ENCODE measurements at regions not wholly inside any gene's neighbourhood (a gene's known extent, or its start where the extent isn't known, plus 50 kb on each side); places are given as distances from the start of the nearest gene placed in this dataset.

DNA sequence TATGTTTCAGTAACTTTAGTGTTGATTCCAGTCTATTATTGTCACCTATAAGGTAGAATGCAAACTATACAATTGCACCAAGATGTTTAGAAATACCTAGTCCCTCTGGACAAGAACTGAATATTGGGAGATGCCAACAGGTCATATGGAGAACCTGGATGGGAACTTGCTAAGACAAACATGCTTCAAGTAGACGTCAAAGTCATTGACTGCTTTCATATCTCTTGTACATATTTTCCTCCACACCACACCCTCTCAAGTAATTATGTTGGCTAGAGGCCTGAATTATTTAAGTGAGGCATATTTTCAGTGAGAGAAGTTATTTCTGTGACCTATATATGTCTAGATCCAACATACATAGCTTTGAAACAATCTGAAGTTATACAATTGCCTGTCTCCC is 453.3 kb downstream of the ELAVL2 start:
- CTCF ChIA-PET: no interaction called here
- no TSS peak for BruUV-seq (replicated peaks)

DNA sequence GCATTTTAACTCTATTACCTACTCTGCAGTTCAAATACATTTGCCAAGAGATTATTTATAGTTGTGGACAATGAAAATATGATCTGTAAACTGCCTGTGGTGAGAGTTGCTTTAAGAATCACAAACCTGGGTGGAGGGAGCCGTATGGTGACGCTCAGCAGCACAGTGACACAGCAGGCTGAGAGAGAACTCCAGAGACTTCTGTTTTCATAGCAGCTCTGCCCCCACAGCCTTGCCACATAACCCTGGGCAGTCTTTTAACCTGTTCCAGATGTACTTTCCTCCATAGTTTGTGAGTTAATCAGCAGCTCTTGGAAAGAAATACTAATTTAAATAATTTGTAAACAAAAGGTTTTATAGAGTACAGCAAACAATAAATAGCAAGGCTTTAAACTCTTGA is 450.5 kb downstream of the ELAVL2 start:
- CTCF ChIA-PET: no interaction called here
- POLR2A ChIA-PET: no interaction called here
- Mint-ChIP-seq H3K4me3 (ENCODE audit: unreplicated experiment) (no peak overlapping the region), H3K36me3 (ENCODE audit: insufficient read depth, unreplicated experiment) (no peaks in the 10 kb centered on the region), H3K27me3 (ENCODE audit: insufficient read depth, unreplicated experiment) (no peaks in the 10 kb centered on the region), H3K4me1 (ENCODE audit: insufficient read depth, unreplicated experiment) (no peaks in the 10 kb centered on the region), H3K9me3 (ENCODE audit: unreplicated experiment) (no peaks in the 10 kb centered on the region), H3K27ac (ENCODE audit: low read depth, unreplicated experiment) (no peak overlapping the region)
- TF ChIP-seq, protein P1, sequence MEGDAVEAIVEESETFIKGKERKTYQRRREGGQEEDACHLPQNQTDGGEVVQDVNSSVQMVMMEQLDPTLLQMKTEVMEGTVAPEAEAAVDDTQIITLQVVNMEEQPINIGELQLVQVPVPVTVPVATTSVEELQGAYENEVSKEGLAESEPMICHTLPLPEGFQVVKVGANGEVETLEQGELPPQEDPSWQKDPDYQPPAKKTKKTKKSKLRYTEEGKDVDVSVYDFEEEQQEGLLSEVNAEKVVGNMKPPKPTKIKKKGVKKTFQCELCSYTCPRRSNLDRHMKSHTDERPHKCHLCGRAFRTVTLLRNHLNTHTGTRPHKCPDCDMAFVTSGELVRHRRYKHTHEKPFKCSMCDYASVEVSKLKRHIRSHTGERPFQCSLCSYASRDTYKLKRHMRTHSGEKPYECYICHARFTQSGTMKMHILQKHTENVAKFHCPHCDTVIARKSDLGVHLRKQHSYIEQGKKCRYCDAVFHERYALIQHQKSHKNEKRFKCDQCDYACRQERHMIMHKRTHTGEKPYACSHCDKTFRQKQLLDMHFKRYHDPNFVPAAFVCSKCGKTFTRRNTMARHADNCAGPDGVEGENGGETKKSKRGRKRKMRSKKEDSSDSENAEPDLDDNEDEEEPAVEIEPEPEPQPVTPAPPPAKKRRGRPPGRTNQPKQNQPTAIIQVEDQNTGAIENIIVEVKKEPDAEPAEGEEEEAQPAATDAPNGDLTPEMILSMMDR (IDR thresholded peaks at IDR 0.05; ENCODE audit: unreplicated experiment): no peak
- intact Hi-C loops (cut with micrococcal nuclease): no loop called here
- no peak for DNase-seq (ENCODE audit: unreplicated experiment)
- BruUV-seq (replicated peaks): no TSS peak

More for the DNA sequence above, 453.3 kb downstream of the ELAVL2 start:
- POLR2A ChIA-PET: no interaction called here
- Mint-ChIP-seq H3K4me3 (ENCODE audit: unreplicated experiment) (no peak overlapping the region), H3K27ac (ENCODE audit: low read depth, unreplicated experiment) (no peak overlapping the region), H3K27me3 (ENCODE audit: insufficient read depth, unreplicated experiment) (no peaks in the 10 kb centered on the region), H3K9me3 (ENCODE audit: unreplicated experiment) (no peaks in the 10 kb centered on the region), H3K36me3 (ENCODE audit: insufficient read depth, unreplicated experiment) (no peaks in the 10 kb centered on the region), H3K4me1 (ENCODE audit: insufficient read depth, unreplicated experiment) (no peaks in the 10 kb centered on the region)
- intact Hi-C loops (cut with micrococcal nuclease): no loop called here
- TF ChIP-seq, protein P1 (IDR thresholded peaks at IDR 0.05; ENCODE audit: unreplicated experiment): no peak
- DNase-seq (ENCODE audit: unreplicated experiment): no peak

DNA sequence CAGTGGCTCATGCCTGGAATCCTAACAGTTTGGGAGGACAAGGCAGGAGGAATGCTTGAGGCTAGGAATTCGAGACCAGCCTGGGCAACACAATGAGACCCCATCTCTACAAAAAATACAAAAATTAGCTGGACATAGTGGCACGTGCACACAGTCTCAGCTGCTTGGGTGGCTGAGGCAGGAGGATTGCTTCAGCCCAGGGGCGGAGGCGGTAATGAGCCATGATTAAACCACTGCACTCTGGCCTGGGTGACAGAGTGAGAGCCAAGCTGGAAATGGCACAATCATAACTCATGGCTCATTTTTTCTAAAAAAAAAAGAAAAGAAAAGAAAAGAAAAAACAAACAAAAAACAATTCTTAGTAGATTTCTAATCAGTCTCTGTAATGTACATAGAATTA is 446.2 kb downstream of the ELAVL2 start:
- intact Hi-C loops (cut with micrococcal nuclease): no loop called here
- BruUV-seq (replicated peaks): no TSS peak
- H3K4me1 Mint-ChIP-seq (ENCODE audit: insufficient read depth, unreplicated experiment): no peaks in the 10 kb centered on the region
- no peak overlapping the region for H3K4me3 Mint-ChIP-seq (ENCODE audit: unreplicated experiment)
- H3K27me3 Mint-ChIP-seq (ENCODE audit: insufficient read depth, unreplicated experiment): peaks cover 10% of the 10 kb centered on the region
- no peaks in the 10 kb centered on the region for H3K9me3 Mint-ChIP-seq (ENCODE audit: unreplicated experiment)
- POLR2A ChIA-PET: interaction anchor here (0.7 kb wide), 1 partner anchor 1058 kb away, joined by 3 read pairs; no protein-coding TSS in a partner anchor
- TF ChIP-seq, protein P1 (IDR thresholded peaks at IDR 0.05; ENCODE audit: unreplicated experiment): no peak
- CTCF ChIA-PET: no interaction called here
- no peak for DNase-seq (ENCODE audit: unreplicated experiment)
- no peaks in the 10 kb centered on the region for H3K36me3 Mint-ChIP-seq (ENCODE audit: insufficient read depth, unreplicated experiment)
- no peak overlapping the region for H3K27ac Mint-ChIP-seq (ENCODE audit: low read depth, unreplicated experiment)

DNA sequence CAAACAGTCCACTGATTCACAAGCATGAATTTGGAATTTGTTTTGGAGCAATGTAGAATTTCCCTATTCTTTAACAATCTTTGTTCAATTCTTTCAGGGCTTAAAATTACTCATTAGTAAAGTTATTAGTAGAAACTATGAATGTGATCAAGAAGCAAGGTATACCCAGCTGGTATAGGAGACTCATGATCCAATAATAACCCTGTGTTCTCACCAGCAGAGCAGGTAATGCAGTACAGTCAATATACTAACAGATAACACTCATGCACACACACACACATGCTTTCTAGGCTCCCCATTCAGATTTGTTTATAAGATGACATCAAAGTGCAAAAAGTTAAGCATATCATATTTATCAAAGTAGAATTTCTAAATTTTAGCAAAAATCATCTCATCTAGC is 445.2 kb downstream of the ELAVL2 start:
- H3K27me3 Mint-ChIP-seq (ENCODE audit: insufficient read depth, unreplicated experiment): peaks cover 10% of the 10 kb centered on the region
- POLR2A ChIA-PET: no interaction called here

More for the DNA sequence above, 445.2 kb downstream of the ELAVL2 start:
- CTCF ChIA-PET: interaction anchor here (0.6 kb wide), 1 partner anchor 58 kb away, joined by 3 read pairs; no protein-coding TSS in a partner anchor
- intact Hi-C loops (cut with micrococcal nuclease): no loop called here
- Mint-ChIP-seq H3K4me1 (ENCODE audit: insufficient read depth, unreplicated experiment) (no peaks in the 10 kb centered on the region), H3K4me3 (ENCODE audit: unreplicated experiment) (no peak overlapping the region), H3K9me3 (ENCODE audit: unreplicated experiment) (no peaks in the 10 kb centered on the region), H3K36me3 (ENCODE audit: insufficient read depth, unreplicated experiment) (no peaks in the 10 kb centered on the region), H3K27ac (ENCODE audit: low read depth, unreplicated experiment) (no peak overlapping the region)
- DNase-seq (ENCODE audit: unreplicated experiment): no peak
- TF ChIP-seq, protein P1 (IDR thresholded peaks at IDR 0.05; ENCODE audit: unreplicated experiment): no peak
- no TSS peak for BruUV-seq (replicated peaks)
